NCI-H2107 (cell line): ENCODE measurements at regions not wholly inside any gene's neighbourhood (a gene's known extent, or its start where the extent isn't known, plus 50 kb on each side); places are given as distances from the start of the nearest gene placed in this dataset.
"Not testable (repeated sequence)": the region's sequence is repeated elsewhere in the genome, so short reads cannot be mapped to it uniquely, and the experiment has no call there.

ENCODE experiments used
- DNase-seq: peaks from one replicate; lab custom pipeline; 2025; lab: John Stamatoyannopoulos, UW

GRCh38 chr4:58063404-58064160 lies 953.4 kb upstream of the IGFBP7 start:
- DNase-seq, result no peak

DNA sequence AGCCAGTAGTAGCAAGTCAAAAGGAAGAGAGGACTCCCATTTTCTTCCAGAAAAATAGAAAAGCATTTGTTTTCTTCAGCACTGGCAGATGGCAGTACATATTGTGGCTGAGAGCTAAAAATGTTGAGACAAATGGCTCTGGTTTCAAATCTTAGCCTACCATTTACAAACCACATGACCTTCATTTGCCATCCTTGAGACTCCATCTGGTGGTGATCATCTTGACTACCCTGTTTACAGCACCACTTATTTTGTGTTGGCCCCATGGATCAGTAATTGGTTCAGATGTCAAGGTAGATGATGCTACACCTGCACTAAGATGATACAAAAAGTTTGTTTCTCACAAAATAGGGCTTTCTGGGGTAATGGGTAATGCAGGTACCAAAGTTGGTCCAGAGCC lies 951.8 kb upstream of the IGFBP7 start:
- DNase-seq, result no peak

- no peak for DNase-seq
These were observed 940.3 kb upstream of the IGFBP7 start for GRCh38 chr4:58050439-58050838.

GRCh38 chr4:58048491-58048890 lies 938.3 kb upstream of the IGFBP7 start:
- no peak for DNase-seq

DNA sequence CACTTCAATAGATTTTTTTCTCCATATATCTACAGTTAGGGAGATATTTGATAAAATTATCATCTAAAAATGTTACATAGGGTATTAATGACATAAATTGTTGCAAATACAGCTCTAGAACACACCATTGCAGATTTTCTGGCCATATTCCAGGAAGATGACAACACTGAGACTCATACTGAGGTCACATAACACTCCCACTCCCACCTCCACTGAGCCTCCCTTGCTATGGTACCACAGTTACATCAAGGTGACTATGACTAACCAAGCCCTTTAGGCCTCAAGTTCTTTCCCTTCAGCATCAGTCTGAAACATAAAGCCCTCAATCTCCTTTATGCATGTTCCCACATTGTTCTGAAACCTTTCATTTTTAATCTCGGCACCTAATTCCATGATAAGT lies 932.0 kb upstream of the IGFBP7 start:
- no peak for DNase-seq

DNA sequence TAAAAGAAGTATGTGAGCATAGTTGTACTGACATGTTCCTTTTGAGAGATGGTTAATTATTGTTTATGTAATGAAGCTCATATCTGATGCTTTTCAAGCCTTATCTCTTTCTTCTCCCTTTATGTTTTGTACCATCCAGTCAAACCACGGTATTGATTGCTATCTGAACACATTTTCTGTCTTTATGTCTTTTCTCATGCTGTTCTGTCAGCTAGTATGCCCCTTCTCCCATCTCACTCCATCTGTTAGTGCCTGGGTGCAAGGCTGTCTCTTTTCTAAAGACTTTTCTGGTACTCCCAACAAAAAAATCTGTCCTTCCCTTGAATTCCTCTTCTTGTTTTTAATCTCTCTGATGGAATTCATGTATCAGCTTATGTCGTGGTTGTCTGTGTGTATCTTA lies 883.8 kb upstream of the IGFBP7 start:
- no peak for DNase-seq

GRCh38 chr4:57989430-57989829 lies 879.2 kb upstream of the IGFBP7 start:
- DNase-seq, result no peak

DNA sequence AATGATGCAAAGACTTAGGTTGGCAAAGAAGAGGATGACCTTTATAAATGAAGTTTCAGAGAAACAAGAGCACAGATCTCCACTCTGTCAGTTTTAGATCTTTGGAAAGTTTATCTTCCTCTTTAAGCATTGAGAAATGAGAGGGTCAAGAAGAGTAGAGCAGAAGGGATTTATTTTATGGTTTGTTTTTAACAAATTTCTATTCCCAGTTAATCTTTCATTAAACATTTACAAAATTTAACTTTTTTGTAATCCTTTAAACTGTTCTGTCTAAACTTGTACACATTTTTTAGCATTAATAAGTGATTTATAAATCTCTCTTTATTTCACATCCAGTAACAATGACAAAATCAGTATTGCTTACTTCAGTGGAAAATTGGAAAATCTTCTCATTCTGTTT lies 875.0 kb upstream of the IGFBP7 start:
- no peak for DNase-seq

DNA sequence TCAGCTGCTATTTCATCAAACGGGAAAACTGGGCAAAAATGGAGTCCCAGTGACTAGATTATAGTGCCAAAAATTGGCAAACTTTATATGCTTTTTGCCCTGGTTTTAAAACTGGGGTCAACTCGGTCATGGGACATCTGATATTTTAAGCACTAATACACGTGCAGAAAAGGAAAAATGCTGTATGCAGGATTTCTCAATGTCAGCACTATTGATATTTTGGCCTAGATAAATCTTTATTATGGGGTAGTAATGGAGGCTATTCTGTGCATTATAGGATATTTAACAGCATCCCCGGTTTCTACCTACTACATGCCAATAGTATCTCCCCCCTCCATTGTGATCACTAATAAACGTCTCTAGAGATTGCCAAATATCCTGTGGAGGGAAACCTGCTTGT lies 870.9 kb upstream of the IGFBP7 start:
- DNase-seq, result no peak

DNA sequence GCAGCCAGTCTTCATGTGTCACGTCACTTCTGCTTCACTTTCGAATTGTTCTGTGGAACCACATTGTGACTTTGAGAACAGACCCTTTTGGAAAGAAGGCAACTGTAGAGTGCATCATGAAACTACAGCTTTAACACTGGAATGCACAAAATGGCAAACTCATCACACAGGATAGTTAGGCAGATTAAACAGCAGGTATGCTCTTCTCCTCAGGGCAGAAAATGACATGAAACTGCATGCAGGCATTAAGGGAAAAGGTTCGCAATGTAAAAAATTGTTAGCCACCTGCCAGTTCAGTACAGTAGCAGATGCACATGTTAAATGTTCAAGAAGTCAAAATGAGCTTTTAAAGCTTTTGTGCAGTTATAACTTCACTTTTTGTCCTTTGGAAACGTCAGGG lies 864.6 kb upstream of the IGFBP7 start:
- DNase-seq, result no peak

DNA sequence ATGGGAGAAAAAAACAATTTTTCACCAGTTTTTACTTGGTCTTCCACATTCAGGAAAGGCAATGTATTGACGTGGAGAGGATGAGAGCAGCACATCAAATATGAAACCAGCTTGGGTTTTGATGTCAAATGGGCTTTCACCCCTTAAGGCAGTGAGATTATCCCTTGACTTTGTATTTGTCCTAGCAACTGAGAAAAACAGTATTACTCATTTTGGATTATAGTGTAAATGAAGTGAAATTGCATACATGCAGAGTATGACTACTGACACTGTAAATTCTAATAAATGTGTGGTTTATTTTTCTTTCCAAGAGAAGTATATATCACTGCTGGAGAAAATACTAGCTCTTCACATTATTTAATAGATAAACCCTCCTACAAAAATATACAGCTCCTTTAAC lies 863.6 kb upstream of the IGFBP7 start:
- no peak for DNase-seq

DNA sequence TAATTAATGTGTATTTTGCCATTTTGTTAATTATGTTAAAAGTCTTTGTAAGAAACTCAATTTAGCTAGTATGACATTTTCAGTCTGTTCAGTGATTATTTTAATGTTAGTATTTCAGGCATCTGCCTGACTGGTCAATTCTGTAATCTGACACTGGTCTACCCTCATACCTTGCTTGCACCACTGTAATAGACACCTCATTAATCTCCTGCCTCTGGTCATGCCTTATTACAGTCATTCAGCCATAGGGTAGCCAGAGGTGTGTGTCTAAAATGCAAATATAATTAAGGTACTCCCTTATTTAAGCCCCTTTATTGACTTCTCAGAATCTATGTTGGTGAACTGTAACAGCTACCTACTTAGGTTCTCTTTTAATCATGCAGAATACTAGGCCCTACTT lies 861.1 kb upstream of the IGFBP7 start:
- no peak for DNase-seq

GRCh38 chr4:57966987-57967760 lies 857.0 kb upstream of the IGFBP7 start:
- DNase-seq, result no peak

DNA sequence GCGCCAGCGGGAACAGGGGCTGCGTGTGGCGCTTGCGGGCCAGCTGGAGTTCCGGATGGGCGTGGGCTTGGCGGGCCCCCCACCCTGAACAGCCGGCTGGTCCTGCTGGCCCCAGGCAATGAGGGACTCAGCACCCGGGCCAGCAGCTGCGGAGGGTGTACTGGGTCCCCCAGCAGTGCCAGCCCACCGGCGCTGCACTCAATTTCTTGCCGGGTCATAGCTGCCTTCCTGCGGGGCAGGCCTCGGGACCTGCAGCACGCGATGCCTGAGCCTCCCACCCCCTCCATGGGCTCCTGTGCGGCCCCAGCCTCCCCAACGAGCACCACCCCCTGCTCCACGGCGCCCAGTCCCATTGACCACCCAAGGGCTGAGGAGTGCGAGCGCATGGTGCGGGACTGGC lies 855.2 kb upstream of the IGFBP7 start:
- DNase-seq, result not testable (repeated sequence)

- no peak for DNase-seq
These were observed 835.1 kb upstream of the IGFBP7 start for GRCh38 chr4:57945298-57945697.

- no peak for DNase-seq
These were observed 833.5 kb upstream of the IGFBP7 start for GRCh38 chr4:57943682-57944081.

DNA sequence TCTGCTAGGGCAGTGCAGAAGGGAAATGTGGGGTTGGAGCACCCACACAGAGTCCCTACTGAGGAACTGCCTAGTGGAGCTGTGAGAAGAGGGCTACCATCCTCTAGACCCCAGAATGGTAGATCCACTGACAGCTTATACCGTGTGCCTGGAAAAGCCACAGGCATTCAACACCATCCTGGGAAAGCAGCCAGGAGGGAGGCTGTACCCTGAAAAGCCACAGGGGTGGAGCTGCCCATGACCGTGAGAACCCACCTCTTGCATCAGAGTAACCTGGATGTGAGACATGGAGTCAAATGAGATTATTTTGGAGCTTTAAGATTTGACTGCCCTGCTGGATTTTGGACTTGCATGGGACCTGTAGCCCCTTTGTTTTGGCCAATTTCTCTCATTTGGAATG lies 827.1 kb upstream of the IGFBP7 start:
- not testable (repeated sequence) for DNase-seq

- no peak for DNase-seq
These were observed 816.1 kb upstream of the IGFBP7 start for GRCh38 chr4:57926311-57926710.

GRCh38 chr4:57924951-57925350 lies 814.8 kb upstream of the IGFBP7 start:
- no peak for DNase-seq

DNA sequence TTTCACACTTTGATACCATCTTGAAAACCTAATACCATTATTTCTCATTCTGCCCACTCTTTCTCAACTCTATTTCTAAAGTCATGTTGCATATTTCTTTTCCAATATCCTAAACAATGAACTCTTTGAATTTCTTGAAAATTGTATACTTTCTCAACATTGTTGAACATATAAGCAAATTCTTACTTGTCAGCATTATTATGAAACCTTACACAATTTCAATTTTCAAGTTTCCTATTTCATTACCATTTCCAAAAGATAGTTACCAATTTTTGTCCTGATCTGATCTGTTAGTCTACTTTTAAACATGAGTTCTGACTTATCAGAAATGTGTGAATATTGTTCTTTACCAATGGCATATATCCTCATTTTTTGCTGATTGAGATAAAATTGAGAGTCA lies 806.3 kb upstream of the IGFBP7 start:
- no peak for DNase-seq

DNA sequence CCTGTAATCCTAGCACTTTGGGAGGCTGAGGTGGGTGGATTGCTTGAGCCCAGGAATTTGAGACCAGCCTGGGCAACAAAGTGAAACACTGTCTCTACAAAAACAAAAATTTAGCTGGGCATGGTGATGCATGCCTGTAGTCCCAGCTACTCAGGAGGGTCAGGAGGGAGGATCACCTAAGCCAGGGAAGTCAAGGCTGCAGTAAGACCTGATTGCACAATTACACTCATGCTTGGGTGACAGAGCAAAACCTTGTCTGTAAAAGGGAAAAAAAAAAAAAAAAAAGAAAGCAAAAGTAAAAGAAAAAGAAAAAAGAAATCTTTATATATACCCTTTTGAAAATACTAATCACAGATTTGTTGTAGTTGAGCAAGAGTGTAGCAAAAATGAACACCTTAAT lies 801.0 kb upstream of the IGFBP7 start:
- DNase-seq, result no peak

DNA sequence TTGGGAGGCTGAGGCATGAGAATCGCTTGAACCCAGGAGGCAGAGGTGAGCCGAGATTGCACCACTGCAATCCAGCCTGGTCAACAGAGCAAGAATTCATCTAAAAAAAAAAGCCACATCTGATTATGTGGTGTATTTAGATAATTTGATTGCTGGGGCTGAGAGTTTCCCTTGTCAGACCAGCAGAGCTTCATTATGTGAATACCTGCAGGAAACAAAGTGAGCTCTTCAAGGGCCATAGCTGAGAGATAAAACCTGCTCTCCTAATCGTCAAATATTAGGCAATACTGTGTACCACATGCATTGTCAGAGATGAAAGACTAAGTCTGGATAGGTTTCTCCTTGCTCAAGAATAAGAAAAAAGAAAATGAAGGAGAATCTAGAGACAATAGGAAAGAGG lies 800.0 kb upstream of the IGFBP7 start:
- DNase-seq, result no peak

- no peak for DNase-seq
These were observed 795.8 kb upstream of the IGFBP7 start for GRCh38 chr4:57905965-57906364.

DNA sequence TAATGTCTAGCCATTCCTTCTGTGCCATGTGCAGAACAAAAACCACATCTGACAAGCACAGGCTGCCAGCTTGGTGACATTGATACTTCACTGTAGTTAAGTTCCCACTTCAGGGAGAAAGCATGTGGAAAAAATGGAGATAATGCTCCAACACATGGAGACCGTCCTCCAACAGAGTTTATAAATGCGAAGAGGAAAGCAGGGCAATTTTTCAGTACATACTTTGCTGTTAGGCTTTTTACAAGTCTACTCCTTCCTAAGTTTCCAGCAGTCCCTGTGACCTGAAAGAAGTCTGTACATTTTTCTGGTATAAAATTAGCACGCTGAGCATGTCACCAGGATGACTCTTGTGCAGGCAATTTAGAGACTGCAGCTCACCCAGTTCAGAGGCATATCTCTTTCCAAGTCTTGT lies 766.9 kb upstream of the IGFBP7 start:
- no peak for DNase-seq
